ENCODE measurements at regions not wholly inside any gene's neighbourhood (a gene's known extent, or its start where the extent isn't known, plus 50 kb on each side); places are given as distances from the start of the nearest gene placed in this dataset.
"Not testable (repeated sequence)": the region's sequence is repeated elsewhere in the genome, so short reads cannot be mapped to it uniquely, and the experiment has no call there.

DNA sequence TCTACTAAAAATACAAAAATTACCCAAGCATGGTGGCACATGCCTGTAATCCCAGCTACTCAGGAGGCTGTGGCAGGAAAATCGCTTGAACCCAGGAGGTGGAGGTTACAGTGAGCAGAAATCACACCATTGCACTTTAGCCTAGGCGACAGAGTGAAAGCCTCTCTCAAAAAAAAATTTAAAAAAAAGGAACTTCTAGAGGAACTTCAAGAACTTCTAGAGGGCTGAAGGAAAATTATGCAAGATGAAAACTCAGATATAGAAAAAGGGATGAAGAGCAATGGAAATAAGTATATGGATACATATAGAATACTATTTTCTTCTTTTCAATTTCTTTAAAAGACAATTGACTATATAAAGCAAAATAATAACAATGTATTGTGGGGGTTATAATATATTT is 51.2 kb upstream of the PRR5 start:
- no peak for DNase-seq

- DNase-seq, result no peak
Observed at GRCh38 chr22:44648821-44649565, 53.0 kb upstream of the PRR5 start.

GRCh38 chr22:44648085-44648820 is 53.8 kb upstream of the PRR5 start:
- DNase-seq, result no peak

GRCh38 chr22:44647141-44647540 is 54.9 kb upstream of the PRR5 start:
- DNase-seq, result no peak

DNA sequence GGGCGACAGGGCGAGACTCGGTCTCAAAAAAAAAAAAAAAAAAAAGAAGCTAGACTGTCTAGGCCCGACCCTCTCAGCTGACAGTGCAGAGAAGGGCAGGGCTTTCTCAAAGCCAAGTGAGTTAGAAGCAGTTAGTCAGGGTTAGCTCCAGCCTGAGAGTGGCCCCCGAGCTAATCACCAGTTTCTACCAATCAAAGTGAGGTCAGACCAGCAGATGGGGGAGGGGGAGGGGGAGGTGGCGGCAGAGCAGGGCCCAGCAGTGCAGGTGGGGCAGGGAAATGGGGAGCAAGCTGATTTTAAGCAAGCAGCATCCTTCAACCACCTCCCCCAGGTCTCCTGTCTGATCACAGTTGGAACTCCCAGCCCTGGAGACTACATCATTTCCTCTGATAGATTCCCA is 55.3 kb upstream of the PRR5 start:
- no peak for DNase-seq

DNA sequence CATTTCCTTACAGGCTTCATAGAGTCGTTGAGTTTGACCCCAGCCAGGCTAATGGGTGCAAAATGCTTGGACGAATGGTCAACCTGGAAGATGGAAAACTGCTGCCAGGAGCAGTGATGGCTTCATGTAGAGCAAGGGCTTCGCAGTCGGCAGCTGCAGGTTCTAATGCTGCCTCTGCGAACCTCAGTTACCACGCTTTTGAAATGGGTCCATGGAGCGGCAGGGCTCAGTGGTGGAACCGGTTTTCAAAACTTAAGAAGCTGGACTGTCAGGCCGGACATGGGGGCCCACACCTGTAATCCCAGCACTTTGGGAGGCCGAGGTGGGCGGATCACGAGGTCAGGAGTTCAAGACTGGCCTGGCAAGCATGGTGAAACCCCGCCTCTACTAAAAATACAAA is 55.9 kb upstream of the PRR5 start:
- DNase-seq, result no peak

- no peak for DNase-seq
Observed at GRCh38 chr22:44645531-44645930, 56.5 kb upstream of the PRR5 start.

- DNase-seq, result peak; percentile 74
Observed at GRCh38 chr22:44645083-44645482, 56.9 kb upstream of the PRR5 start.

DNA sequence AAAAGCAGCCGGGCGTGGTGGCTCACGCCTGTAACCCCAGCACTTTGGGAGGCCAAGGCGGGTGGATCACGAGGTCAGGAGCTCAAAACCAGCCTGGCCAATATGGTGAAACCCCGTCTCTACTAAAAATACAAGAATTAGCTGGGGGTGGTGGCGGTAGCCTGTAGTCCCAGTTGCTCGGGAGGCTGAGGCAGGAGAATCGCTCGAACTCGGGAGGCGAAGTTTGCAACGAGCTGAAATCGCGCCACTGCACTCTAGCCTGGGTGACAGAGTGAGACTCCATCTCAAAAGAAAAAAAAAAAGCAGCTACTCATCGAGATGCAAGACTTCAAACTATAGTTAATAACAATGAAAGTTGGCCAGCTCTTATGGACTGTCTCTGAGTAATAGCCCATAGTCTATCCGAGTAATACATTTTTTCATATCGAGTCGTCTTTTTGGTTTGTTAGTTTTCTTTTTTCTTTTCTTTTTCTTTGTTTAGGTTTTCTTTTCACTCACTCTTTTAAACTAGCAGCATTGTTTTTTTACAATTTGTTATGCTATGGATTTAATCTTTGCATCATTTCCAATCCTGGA is 58.4 kb upstream of the PRR5 start:
- DNase-seq, result not testable (repeated sequence)

DNA sequence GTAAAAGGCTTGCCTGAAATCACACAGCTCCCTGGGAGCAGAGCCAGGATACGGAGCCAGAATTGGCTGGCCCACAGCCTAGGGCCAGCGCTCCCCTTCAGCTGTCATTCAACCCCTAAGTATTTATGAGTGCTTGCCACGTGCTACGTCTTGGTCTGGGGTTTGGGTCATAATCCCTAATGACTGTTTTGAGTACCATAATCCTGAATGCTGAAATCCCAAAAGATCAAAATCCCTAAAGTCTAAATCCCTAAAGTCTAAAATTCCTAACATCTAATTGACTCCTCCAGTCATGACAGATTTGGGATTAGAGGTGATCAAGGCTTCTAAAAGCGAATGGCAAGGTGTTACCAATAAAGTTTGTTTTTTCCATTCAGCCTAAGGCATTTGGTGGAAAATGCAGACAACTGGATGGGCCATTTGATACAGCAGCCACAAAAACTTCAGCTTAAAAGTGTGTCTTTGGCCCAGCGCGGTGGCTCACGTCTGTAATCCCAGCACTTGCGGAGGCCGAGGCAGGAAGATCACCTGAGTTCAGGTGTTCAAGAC is 59.8 kb upstream of the PRR5 start:
- no peak for DNase-seq

GRCh38 chr22:44640618-44641155 is 61.3 kb upstream of the PRR5 start:
- no peak for DNase-seq

DNA sequence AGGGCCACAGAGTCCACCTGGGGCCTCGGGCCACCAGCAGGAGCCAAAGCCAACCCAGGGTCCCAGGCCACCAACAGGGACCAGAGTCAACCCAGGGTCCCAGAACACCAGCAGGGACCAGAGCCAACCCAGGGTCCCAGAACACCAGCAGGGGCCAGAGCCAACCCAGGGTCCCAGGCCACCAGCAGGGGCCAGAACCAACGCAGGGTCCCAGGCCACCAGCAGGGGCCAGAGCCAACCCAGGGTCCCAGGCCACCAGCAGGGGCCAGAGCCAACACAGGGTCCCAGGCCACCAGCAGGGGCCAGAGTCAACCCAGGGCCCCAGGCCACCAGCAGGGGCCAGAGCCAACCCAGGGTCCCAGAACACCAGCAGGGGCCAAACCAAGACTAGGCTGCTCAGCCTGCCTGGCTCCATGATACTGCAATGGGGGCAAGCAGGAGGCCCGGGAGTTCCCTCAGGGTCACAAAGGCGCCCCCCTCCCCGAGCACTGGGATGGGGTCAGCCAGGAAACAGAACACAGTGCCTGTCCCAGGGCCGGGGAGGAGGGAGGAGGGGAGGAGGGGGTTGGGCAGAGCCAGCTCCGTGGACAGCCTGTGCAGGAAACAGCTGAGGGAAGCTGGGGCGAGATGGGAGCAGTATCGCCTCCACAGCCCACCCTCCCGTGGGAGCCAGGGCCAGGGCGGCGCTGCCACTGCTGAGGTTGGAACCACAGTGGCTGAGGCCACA is 62.0 kb upstream of the PRR5 start:
- no peak for DNase-seq

- no peak for DNase-seq
Observed at GRCh38 chr22:44638971-44639760, 62.8 kb upstream of the PRR5 start.

DNA sequence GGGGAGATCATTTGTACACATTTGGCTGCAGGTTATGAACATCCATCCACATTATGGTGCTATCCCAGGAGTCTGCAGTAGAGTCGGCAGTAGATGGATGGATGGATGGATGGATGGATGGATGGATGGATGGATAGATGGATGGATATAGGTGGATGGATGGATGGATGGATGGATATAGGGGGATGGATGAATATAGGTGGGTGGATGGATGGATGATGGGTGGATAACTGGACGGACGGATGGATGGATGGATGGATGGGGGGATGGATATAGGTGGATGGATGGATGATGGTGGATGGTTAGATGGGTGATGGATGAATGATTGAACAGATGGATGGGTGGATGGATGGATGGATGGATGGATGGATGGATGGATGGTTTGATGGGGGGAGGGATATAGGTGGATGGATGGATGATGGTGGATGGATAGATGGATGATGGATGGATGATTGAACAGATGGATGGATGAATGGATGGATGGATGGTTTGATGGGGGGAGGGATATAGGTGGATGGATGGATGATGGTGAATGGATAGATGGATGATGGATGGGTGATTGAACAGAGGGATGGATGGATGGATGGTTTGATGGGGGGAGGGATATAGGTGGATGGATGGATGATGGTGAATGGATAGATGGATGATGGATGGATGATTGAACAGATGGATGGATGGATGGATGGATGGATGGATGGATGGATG is 65.3 kb upstream of the PRR5 start:
- not testable (repeated sequence) for DNase-seq

DNA sequence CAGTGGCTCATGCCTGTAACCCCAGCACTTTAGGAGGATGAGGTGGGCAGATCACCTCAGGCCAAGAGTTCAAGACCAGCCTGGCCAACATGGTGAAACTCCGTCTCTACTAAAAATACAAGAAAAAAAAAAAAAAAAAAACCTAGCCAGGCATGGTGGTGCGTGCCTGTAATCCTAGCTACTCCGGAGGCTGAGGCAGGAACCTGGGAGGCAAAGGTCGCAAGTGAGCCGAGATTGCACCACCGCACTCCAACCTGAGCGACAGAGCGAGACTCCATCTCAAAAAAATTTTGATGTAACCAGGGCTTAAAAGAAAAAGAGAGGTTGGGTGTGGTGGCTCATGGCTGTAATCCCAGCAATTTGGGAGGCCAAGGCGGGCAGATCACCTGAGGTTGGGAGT is 66.4 kb upstream of the PRR5 start:
- not testable (repeated sequence) for DNase-seq

- DNase-seq, result no peak
Observed at GRCh38 chr22:44634426-44635321, 67.3 kb upstream of the PRR5 start.

DNA sequence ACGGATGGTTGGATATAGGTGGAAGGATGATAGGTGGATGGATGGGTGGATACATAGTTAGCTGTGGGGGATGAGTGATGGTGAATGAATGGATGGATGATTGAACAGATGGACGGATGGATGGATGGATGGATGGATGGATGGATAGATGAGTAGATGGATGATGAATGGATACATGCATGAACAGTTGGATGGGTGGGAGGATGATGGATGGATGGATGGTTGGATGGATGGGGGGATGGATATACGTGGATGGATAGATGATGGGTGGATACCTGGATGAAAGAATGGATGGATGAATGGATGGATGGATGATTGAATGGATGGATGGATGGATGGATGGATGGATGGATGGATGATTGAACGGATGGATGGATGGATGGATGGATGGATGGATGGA is 68.4 kb upstream of the PRR5 start:
- no peak for DNase-seq

GRCh38 chr22:44632541-44633396 is 69.2 kb upstream of the PRR5 start:
- DNase-seq, result no peak

DNA sequence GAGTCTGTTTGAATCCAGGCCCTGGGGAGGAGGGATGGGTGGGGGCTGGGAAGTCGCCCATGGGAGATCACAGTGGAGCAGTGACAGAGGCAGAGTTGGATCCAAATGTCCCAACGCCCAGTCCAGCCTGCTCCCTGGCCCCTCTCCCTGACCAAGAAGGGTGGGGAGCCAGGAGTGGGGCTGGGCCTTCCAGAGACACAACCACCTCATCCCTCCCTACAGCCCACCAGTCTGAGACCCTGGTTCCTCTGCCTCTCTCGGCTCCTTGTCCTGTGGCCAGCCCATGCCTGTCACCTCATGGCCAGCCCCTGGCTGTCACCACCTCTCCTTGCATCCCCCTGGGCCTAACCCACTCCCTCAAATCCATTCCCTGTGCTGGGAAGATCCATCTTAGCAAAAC is 71.2 kb upstream of the PRR5 start:
- no peak for DNase-seq

All from NCI-H774 (cell line).